ENCODE measurements at regions not wholly inside any gene's neighbourhood (a gene's known extent, or its start where the extent isn't known, plus 50 kb on each side); places are given as distances from the start of the nearest gene placed in this dataset.

- DNase-seq, result no peak
- no peaks in the 10 kb centered on the region for H3K4me1 Mint-ChIP-seq (ENCODE audit: low read depth)
- TF ChIP-seq CTCF (IDR thresholded peaks at IDR 0.05), result no peak
- H3K9me3 Mint-ChIP-seq, result peaks cover 33% of the 10 kb centered on the region
- no peak overlapping the region for H3K4me3 Mint-ChIP-seq
- no peaks in the 10 kb centered on the region for H3K36me3 Mint-ChIP-seq (ENCODE audit: low read depth)
- H3K27ac Mint-ChIP-seq, result no peak overlapping the region
- no peaks in the 10 kb centered on the region for H3K27me3 Mint-ChIP-seq (ENCODE audit: insufficient read depth)
Observed at GRCh38 chr12:126591533-126591932, 1526.3 kb downstream of the AACS start.

- H3K9me3 Mint-ChIP-seq, result peaks cover 62% of the 10 kb centered on the region
- DNase-seq, result no peak
- H3K27me3 Mint-ChIP-seq (ENCODE audit: insufficient read depth), result no peaks in the 10 kb centered on the region; the same call in 1 of the 2 replicates
- H3K4me1 Mint-ChIP-seq (ENCODE audit: low read depth), result no peaks in the 10 kb centered on the region
- H3K4me3 Mint-ChIP-seq, result no peak overlapping the region
- no peak for TF ChIP-seq CTCF (IDR thresholded peaks at IDR 0.05)
- H3K36me3 Mint-ChIP-seq (ENCODE audit: low read depth), result no peaks in the 10 kb centered on the region
- no peak overlapping the region for H3K27ac Mint-ChIP-seq
Observed at GRCh38 chr12:126601184-126602170, 1536.2 kb downstream of the AACS start.

GRCh38 chr12:126602612-126603011, 1537.4 kb downstream of the AACS start:
- Mint-ChIP-seq H3K27me3 (ENCODE audit: insufficient read depth) (no peaks in the 10 kb centered on the region; the same call in 1 of the 2 replicates), H3K4me1 (ENCODE audit: low read depth) (no peaks in the 10 kb centered on the region), H3K27ac (no peak overlapping the region), H3K4me3 (no peak overlapping the region), H3K9me3 (peaks cover 55% of the 10 kb centered on the region), H3K36me3 (ENCODE audit: low read depth) (no peaks in the 10 kb centered on the region)
- TF ChIP-seq CTCF (IDR thresholded peaks at IDR 0.05), result no peak
- DNase-seq, result no peak

DNA sequence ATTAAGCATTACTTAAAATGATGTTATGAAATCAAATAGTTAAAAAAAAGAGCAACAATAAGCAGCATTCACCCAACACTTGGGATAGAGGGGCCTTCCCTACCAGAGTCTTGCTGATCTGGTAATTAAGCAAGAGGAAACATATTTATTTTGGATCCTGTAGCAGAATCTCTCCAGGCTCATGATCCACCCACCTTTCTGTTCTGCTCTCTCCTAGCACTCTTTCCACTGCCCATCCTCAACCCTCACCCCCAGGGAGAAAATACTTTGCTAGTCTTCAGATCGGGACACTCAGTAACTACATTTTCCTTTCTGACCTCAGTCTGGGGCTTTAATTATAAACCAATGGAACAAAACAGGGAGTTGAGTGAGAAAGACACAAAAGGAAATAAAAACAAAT, 1541.9 kb downstream of the AACS start:
- Mint-ChIP-seq H3K27ac (no peak overlapping the region), H3K4me1 (ENCODE audit: low read depth) (no peaks in the 10 kb centered on the region), H3K36me3 (ENCODE audit: low read depth) (no peaks in the 10 kb centered on the region), H3K4me3 (no peak overlapping the region), H3K9me3 (peaks cover 49% of the 10 kb centered on the region), H3K27me3 (ENCODE audit: insufficient read depth) (no peaks in the 10 kb centered on the region)
- no peak for DNase-seq
- TF ChIP-seq CTCF (IDR thresholded peaks at IDR 0.05), result no peak

- Mint-ChIP-seq H3K27me3 (ENCODE audit: insufficient read depth) (no peaks in the 10 kb centered on the region), H3K36me3 (ENCODE audit: low read depth) (no peaks in the 10 kb centered on the region), H3K9me3 (peaks cover 42% of the 10 kb centered on the region), H3K4me1 (ENCODE audit: low read depth) (no peaks in the 10 kb centered on the region), H3K4me3 (no peak overlapping the region), H3K27ac (no peak overlapping the region)
- no peak for TF ChIP-seq CTCF (IDR thresholded peaks at IDR 0.05)
- DNase-seq, result no peak
Observed at GRCh38 chr12:126607867-126608266, 1542.6 kb downstream of the AACS start.
